Neural progenitor cell (in vitro differentiated cells): ENCODE measurements at regions not wholly inside any gene's neighbourhood (a gene's known extent, or its start where the extent isn't known, plus 50 kb on each side); places are given as distances from the start of the nearest gene placed in this dataset.

Experiments
- DNase-seq: peaks from one replicate; pipeline ENCODE4 v3.0.0-alpha.2; 2016; ENCODE audit warnings: low spot score
- H2AFZ ChIP-seq: fragments of 200-600 bp; sonication (generic); replicated peaks from 2 replicates; pipeline ENCODE4 v1.6.1; 2016; ENCODE audit warnings: antibody characterized with exemption
- H3F3A ChIP-seq: fragments of 200-600 bp; sonication (generic); 2 replicates; pipeline ENCODE4 v1.6.1; 2016; ENCODE audit warnings: antibody characterized with exemption, low read depth
- H3K27ac ChIP-seq: fragments of 200-600 bp; sonication (generic); 2 replicates; pipeline ENCODE4 v1.5.1; 2016; ENCODE audit warnings: mild to moderate bottlenecking
- H3K27me3 ChIP-seq: fragments of 200-600 bp; sonication (generic); 2 replicates; pipeline ENCODE4 v1.6.1; 2016; ENCODE audit warnings: mild to moderate bottlenecking, moderate library complexity
- H3K36me3 ChIP-seq: fragments of 200-600 bp; sonication (generic); 2 replicates; pipeline ENCODE4 v1.5.1; 2016
- H3K4me1 ChIP-seq: fragments of 200-600 bp; sonication (generic); 2 replicates; pipeline ENCODE4 v1.6.1; 2016; ENCODE audit warnings: mixed run types
- H3K4me2 ChIP-seq: fragments of 200-600 bp; sonication (generic); 2 replicates; pipeline ENCODE4 v1.6.1; 2016
- H3K4me3 ChIP-seq: fragments of 200-600 bp; sonication (generic); 2 replicates; pipeline ENCODE4 v1.5.1; 2016
- H3K79me2 ChIP-seq: fragments of 200-600 bp; sonication (generic); 2 replicates; pipeline ENCODE4 v1.6.1; 2016; ENCODE audit warnings: low read depth
- H3K9ac ChIP-seq: fragments of 200-600 bp; sonication (generic); 2 replicates; pipeline ENCODE4 v1.6.1; 2016
- H3K9me3 ChIP-seq: fragments of 200-600 bp; sonication (generic); 2 replicates; pipeline ENCODE4 v1.5.1; 2016; ENCODE audit warnings: low read depth
- H4K20me1 ChIP-seq: fragments of 200-600 bp; sonication (generic); 2 replicates; pipeline ENCODE4 v1.6.1; 2016; ENCODE audit warnings: low read depth
- H3K27ac Mint-ChIP-seq: 3 replicates; pipeline ENCODE4 v1.8.0; 2021; ENCODE audit warnings: mixed read lengths
- H3K27me3 Mint-ChIP-seq: 2 replicates; pipeline ENCODE4 v1.8.0; 2022; ENCODE audit warnings: low read depth, mild to moderate bottlenecking, inconsistent platforms, moderate library complexity, mixed read lengths; ENCODE audit not compliant: insufficient read depth
- H3K36me3 Mint-ChIP-seq: 3 replicates; pipeline ENCODE4 v1.8.0; 2021; ENCODE audit warnings: mixed read lengths
- H3K4me1 Mint-ChIP-seq: 3 replicates; pipeline ENCODE4 v1.8.0; 2021; ENCODE audit warnings: mixed read lengths
- H3K4me3 Mint-ChIP-seq: 3 replicates; pipeline ENCODE4 v1.8.0; 2021; ENCODE audit warnings: mild to moderate bottlenecking, moderate library complexity, mixed read lengths
- H3K9me3 Mint-ChIP-seq: 3 replicates; pipeline ENCODE4 v1.8.0; 2020; ENCODE audit warnings: mixed read lengths
- EZH2 ChIP-seq: fragments of 200-600 bp; sonication (generic); IDR thresholded peaks from 2 replicates; pipeline ENCODE4 v1.6.1; 2017; ENCODE audit warnings: antibody characterized with exemption, mild to moderate bottlenecking, moderate library complexity
- EZH2phosphoT487 ChIP-seq: fragments of 200-600 bp; sonication (generic); IDR thresholded peaks from 2 replicates; pipeline ENCODE4 v1.6.1; 2017; ENCODE audit warnings: antibody characterized with exemption
- TF ChIP-seq, protein P1 (sequence below): fragments of 200-600 bp; sonication (generic); IDR thresholded peaks from 2 replicates; pipeline ENCODE4 v1.5.1; 2017; ENCODE audit warnings: antibody characterized with exemption, mild to moderate bottlenecking

DNA sequence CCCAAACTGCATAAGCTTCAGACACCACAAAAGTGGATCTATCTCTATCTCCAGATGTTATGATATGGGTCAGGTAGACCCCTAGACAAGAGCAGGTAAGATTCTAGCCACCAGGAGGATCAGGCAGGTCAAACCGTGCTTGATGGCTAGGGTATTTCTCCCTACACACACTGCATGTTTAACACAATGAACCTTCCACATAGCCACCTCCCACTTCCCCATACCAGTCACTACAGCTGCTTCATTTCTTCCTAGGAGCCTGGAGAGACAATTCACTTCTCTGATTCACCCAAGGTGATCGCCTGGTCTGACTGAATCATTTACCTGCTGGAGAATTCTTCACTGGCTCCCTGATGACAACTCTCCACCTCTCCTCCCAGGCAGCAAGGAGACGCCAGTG, 66.0 kb upstream of the MYCN start:
- Histone ChIP-seq H3K4me1 (no peaks in the 10 kb centered on the region), H2AFZ (no peak overlapping the region), H3K36me3 (no peaks in the 10 kb centered on the region), H3K27me3 (no peaks in the 10 kb centered on the region), H3K4me2 (no peak overlapping the region), H3K4me3 (no peak overlapping the region), H3K9me3 (no peaks in the 10 kb centered on the region), H4K20me1 (no peaks in the 10 kb centered on the region), H3K27ac (no peak overlapping the region), H3K79me2 (no peaks in the 10 kb centered on the region), H3F3A (no peaks in the 10 kb centered on the region), H3K9ac (no peak overlapping the region)
- no peak for DNase-seq
- Mint-ChIP-seq H3K27ac (peak overlapping the region; percentile 61), H3K36me3 (no peaks in the 10 kb centered on the region), H3K27me3 (peaks cover 1% of the 10 kb centered on the region), H3K9me3 (peaks cover 24% of the 10 kb centered on the region), H3K4me1 (peaks cover 13% of the 10 kb centered on the region), H3K4me3 (no peak overlapping the region)
- TF ChIP-seq, protein P1, sequence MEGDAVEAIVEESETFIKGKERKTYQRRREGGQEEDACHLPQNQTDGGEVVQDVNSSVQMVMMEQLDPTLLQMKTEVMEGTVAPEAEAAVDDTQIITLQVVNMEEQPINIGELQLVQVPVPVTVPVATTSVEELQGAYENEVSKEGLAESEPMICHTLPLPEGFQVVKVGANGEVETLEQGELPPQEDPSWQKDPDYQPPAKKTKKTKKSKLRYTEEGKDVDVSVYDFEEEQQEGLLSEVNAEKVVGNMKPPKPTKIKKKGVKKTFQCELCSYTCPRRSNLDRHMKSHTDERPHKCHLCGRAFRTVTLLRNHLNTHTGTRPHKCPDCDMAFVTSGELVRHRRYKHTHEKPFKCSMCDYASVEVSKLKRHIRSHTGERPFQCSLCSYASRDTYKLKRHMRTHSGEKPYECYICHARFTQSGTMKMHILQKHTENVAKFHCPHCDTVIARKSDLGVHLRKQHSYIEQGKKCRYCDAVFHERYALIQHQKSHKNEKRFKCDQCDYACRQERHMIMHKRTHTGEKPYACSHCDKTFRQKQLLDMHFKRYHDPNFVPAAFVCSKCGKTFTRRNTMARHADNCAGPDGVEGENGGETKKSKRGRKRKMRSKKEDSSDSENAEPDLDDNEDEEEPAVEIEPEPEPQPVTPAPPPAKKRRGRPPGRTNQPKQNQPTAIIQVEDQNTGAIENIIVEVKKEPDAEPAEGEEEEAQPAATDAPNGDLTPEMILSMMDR, result no peak
- TF ChIP-seq EZH2phosphoT487, result no peak
- TF ChIP-seq EZH2, result no peak

DNA sequence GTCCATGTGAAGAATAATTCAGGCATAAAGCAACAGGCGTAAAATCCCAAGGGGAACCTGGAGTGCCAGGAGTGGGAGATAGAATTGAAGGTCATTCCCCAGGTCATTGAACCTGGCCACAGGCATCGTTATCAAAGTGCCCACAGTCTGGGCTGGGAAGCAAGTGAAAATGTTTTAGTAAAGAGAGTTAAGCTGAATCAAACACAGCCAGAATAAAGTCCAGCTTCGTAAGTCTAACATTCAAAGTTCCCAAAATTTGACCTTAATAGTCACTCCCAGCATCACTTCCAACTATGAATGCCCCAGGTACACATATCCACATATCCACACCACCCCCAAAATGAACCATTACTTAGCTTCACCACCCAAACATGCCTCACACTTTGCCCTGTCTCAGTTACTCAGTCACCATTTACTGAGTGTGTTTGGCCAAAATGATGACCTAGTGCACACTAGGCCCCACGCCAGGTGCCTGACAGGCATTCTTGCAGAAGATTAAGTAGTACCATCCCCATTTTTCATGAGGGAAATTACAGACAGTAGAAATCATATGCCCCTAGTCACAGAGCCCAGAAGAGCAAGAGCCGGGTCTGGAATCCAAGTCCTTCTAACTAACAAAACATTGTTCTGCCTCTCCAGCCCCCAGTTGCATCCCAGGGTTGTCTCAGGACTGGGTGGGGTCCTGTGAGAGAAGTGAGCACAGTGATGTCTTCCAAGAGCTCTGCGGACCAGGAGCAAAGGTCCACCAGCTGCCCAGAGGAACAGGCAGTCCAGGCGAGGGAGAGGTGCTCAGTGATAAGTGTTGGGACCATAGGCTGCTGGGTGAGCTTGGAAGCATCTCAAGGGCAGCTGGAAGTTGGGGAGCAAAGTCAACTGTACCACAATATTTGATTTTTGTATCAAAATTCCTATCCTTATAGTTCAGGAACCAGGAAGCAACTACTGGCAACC, 65.2 kb upstream of the MYCN start:
- Histone ChIP-seq H3K36me3 (no peaks in the 10 kb centered on the region), H3K4me2 (no peak overlapping the region), H3F3A (no peaks in the 10 kb centered on the region), H2AFZ (no peak overlapping the region), H4K20me1 (no peaks in the 10 kb centered on the region), H3K79me2 (no peaks in the 10 kb centered on the region), H3K27ac (no peak overlapping the region), H3K4me3 (no peak overlapping the region), H3K4me1 (no peaks in the 10 kb centered on the region), H3K27me3 (no peaks in the 10 kb centered on the region), H3K9me3 (no peaks in the 10 kb centered on the region), H3K9ac (no peak overlapping the region)
- peaks cover 2% of the 10 kb centered on the region for H3K27me3 Mint-ChIP-seq
- DNase-seq, result no peak
- no peaks in the 10 kb centered on the region for H3K36me3 Mint-ChIP-seq
- TF ChIP-seq, protein P1, result no peak
- TF ChIP-seq EZH2phosphoT487, result no peak
- TF ChIP-seq EZH2, result no peak
- peaks cover 13% of the 10 kb centered on the region for H3K4me1 Mint-ChIP-seq
- H3K27ac Mint-ChIP-seq, result no peak overlapping the region
- peak overlapping the region; percentile 39 for H3K4me3 Mint-ChIP-seq
- peaks cover 21% of the 10 kb centered on the region for H3K9me3 Mint-ChIP-seq

DNA sequence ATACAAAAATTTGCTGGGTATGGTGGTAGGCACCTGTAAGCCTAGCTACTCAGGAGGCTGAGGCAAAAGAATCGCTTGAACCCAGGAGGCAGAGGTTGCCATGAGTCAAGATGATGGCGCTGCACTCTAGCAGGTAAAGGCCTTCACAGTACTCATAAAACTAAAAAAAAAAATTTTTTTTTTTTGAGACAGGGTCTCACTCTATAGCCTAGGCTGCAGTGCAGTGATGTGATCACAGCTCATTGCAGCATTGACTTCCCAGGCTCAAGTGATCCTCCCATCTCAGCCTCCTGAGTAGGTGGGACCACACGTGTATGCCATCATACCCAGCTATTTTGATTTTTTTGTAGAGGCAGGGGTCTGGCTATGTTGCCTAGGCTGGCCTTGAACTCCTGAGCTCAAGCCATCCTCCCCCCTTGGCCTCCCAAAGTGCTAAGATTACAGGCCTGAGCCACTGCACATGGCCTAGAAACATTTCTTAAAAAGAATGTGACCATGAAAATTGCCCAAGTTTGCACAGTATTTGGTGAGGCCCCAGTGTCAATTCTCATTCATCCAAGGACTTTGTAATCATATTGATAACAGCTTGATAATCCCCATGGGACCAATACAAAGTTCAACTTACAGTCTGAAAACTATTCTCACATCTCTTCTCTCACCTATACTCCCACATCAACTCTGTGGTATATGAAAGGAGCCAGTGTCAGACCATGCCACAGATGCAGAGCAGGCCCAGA, 64.2 kb upstream of the MYCN start:
- H3K4me1 ChIP-seq, result no peaks in the 10 kb centered on the region
- no peak for DNase-seq
- no peak for TF ChIP-seq EZH2phosphoT487
- no peak for TF ChIP-seq EZH2
- TF ChIP-seq, protein P1, result no peak
- no peak overlapping the region for H3K9ac ChIP-seq
- no peaks in the 10 kb centered on the region for H4K20me1 ChIP-seq
- no peaks in the 10 kb centered on the region for H3K36me3 Mint-ChIP-seq
- no peaks in the 10 kb centered on the region for H3K79me2 ChIP-seq
- no peaks in the 10 kb centered on the region for H3K9me3 ChIP-seq
- peaks cover 13% of the 10 kb centered on the region for H3K4me1 Mint-ChIP-seq
- H3K27ac ChIP-seq, result no peak overlapping the region
- H3K36me3 ChIP-seq, result no peaks in the 10 kb centered on the region
- H3K4me3 ChIP-seq, result no peak overlapping the region
- no peak overlapping the region for H3K4me2 ChIP-seq
- H3K27ac Mint-ChIP-seq, result no peak overlapping the region
- H2AFZ ChIP-seq, result no peak overlapping the region
- H3K27me3 ChIP-seq, result no peaks in the 10 kb centered on the region
- H3K9me3 Mint-ChIP-seq, result peaks cover 18% of the 10 kb centered on the region
- no peak overlapping the region for H3K4me3 Mint-ChIP-seq
- peaks cover 6% of the 10 kb centered on the region for H3K27me3 Mint-ChIP-seq
- no peaks in the 10 kb centered on the region for H3F3A ChIP-seq
